ENCODE measurements at regions not wholly inside any gene's neighbourhood (a gene's known extent, or its start where the extent isn't known, plus 50 kb on each side); places are given as distances from the start of the nearest gene placed in this dataset.

GRCh38 chrX:131894995-131895394 lies 128.1 kb upstream of the STK26 start:
- no peak for DNase-seq (ENCODE audit: low read depth)

GRCh38 chrX:131895807-131896206 lies 127.3 kb upstream of the STK26 start:
- DNase-seq (ENCODE audit: low read depth): no peak

- DNase-seq (ENCODE audit: low read depth): no peak
These were observed 121.6 kb upstream of the STK26 start for GRCh38 chrX:131901546-131901945.

DNA sequence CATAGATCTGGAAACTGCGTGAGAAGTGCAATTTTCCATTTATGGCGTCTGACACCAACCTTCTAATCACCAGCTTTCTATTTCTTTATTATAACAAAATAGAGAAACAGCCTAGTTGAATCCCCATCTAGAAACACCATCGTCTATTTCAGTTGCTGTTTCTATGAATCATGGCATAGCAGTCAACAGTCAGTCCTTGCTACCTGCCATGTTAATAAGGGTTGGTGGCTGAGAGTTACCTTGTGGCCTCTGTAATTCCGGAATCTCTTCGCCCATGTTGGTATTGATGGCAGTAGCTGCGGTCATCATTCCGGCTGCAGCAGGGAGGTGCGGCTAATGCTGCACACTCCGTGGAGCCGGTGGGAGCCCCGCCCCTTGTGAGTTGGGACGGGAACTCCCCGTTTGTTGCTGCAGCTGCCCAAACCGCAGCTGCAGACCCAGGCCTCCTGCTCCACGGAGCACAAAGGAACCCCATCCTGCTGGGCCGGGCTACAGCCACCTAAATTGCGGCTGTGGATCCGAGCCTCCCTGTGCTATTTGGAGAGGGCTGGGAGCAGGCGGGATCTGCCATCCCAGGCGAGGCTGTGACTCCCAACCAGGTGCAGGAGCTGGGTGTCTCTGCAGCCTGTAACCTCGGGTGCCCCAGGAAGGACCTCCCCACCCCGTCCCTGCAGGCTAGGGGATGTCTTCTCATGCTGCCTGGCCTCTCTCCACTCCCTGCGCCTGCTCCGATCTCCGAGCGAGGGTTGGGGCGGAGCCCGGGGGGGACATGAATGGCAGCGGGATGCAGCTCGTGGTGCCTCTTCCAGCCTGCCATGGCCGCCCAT lies 115.4 kb upstream of the STK26 start:
- DNase-seq (ENCODE audit: low read depth): no peak

- DNase-seq (ENCODE audit: low read depth): no peak
These were observed 112.5 kb upstream of the STK26 start for GRCh38 chrX:131910586-131910985.

- no peak for DNase-seq (ENCODE audit: low read depth)
These were observed 107.6 kb upstream of the STK26 start for GRCh38 chrX:131915488-131915887.

DNA sequence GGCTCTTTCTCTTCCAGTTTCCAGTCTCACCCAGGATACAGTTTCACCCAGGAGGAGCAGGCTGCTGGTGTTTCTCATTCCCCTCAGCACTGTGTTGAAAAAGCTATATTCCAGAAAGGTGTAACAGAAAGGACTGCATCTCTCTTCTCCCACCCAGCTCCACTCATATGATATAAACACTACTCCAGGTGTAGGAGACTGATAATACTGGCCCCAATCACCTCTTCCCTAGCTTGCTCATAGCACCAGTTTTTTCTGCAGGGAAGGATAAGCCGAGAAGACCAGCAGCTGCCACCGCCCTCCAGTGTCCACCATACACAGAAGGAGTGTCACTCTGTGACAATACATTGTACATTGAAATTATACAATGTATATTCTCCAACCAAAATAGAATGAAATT lies 105.5 kb upstream of the STK26 start:
- DNase-seq (ENCODE audit: low read depth): no peak

GRCh38 chrX:131918839-131919238 lies 104.3 kb upstream of the STK26 start:
- no peak for DNase-seq (ENCODE audit: low read depth)

DNA sequence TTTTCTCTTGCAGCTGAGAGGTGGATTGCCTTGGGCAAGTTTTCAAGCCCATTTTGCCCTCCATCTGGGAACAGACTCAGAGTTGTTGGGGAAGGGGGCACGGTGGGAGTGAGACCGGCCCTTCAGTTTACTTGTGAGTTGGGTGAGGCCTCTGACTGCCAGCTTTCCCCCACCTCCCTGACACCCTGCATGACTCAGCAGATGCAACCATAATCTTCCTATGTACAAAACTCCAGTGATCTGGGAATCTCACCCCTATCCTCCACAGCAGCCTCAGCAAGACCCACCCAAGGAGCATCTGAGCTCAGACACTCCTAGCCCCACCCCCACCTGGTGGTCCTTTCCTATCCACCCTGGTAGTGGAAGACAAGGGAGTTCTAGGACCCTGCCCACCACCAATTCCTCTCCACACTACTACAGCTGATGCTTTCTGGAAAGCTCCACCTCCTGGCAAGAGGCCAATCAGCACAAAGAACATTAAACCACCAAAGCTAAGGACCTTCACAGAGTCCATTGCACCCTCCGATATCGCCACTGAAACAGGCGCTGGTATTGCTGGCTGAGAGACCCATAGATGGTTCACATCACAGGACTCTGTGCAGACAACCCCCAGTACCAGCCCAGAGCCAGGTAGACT lies 99.4 kb upstream of the STK26 start:
- DNase-seq (ENCODE audit: low read depth): no peak

DNA sequence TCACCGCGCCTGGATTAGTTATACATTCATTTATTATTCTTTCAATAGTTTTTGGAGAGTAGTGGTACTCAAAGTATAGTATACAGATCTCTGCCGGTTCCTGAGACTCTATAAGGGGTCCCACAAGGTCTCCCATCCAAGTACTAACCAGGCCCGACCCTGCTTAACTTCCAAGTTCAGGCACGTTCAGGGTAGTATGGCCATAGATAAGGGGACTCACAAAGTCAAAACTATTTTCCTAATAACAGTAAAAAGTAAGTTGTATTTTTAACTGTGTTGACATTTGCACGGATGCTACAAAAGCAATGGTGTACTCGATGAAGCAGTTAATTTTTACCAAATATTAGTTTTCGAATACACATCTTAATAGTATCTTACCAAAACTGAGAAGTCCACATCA lies 84.4 kb upstream of the STK26 start:
- no peak for DNase-seq (ENCODE audit: low read depth)

- DNase-seq (ENCODE audit: low read depth): no peak
These were observed 81.1 kb upstream of the STK26 start for GRCh38 chrX:131942034-131942433.

- no peak for DNase-seq (ENCODE audit: low read depth)
These were observed 77.9 kb upstream of the STK26 start for GRCh38 chrX:131944936-131945902.

GRCh38 chrX:131951166-131951565 lies 71.9 kb upstream of the STK26 start:
- no peak for DNase-seq (ENCODE audit: low read depth)

DNA sequence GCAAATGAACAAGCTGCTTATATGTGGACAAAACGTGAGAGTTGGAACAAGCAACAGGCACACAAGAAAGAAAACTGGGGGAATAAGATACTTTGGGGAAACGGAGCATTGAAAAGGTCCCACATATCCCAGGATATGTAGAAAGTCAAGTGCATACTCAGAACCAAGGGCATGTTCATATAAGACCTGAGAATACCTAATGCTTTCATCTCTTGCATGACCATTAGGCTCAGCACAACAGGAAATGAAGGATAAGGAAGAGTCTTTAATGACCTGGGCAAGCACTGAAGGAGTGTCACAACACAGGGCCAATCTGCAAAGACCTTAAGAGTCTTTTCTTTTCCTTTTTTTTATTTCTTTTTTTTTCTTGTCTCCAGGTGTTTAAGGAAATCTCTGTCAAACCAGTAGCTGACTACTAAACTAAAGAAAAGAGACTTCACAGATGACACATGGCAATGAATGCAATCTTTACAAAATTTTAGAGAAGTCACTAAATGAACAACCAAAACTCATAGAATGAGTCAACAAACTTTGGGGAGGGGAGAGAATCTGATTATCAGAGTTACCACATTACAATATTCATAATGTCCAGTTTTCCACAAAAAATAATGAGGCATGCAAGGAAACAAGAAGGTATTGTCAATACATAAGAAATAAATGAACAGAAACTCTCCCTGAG lies 67.9 kb upstream of the STK26 start:
- no peak for DNase-seq (ENCODE audit: low read depth)

DNA sequence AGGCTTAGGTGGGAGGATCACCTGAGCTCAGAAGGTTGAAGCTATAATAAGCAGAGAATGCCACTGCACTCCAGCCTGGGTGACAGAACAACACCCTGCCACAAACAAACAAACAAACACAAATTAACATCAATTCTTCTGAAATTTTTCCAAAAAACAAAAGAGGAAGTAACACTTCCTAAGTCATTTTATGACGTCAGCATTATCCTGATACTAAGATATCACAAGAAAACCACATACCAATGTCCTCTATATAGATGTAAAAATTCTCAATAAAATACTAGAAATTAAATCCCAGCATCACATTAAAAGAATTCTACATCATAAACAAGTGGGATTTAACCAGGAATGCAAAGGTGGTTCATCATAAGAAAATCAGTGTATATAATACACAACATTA lies 64.4 kb upstream of the STK26 start:
- no peak for DNase-seq (ENCODE audit: low read depth)

DNA sequence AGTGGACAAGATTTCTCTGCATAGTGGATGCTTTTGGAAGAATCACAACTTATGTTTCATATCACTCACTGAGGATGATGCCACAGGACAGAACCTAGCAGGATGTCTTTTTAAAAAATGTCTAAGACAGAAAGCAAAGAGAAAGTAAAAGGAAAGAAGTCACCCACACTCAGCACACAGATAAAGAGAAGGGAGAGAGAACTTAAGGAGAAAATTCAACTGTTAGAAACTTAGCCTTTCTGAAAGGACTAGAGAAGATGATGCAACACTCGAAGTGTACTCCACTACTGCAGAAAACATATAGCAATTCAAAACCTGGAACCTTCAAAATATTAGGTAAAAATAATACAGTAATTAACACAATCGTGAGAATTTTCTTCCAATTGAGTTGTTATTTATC lies 52.8 kb upstream of the STK26 start:
- no peak for DNase-seq (ENCODE audit: low read depth)

All from stimulated activated CD4-positive, alpha-beta T cell treated with anti-CD3 and anti-CD28 coated beads, Interleukin-2, amount 100 ng/mL, for 4 hours (primary cell).